Suprapubic skin (tissue), 4 donors: ENCODE measurements at regions not wholly inside any gene's neighbourhood (a gene's known extent, or its start where the extent isn't known, plus 50 kb on each side); places are given as distances from the start of the nearest gene placed in this dataset.

Experiments used
- DNase-seq, 2 donors: peaks; one replicate each; pipeline ENCODE4 v3.0.0-alpha.2; 2019; ENCODE audit warnings: low spot score in 2 of 2
- H3K27ac ChIP-seq: fragments of 200-600 bp; sonication (generic); one replicate; pipeline ENCODE4 v1.5.1; 2019
- H3K27me3 ChIP-seq: fragments of 200-600 bp; sonication (generic); one replicate; pipeline ENCODE4 v1.5.1; 2019
- H3K36me3 ChIP-seq: fragments of 200-600 bp; sonication (generic); one replicate; pipeline ENCODE4 v1.5.1; 2019
- H3K4me1 ChIP-seq: fragments of 200-600 bp; sonication (generic); one replicate; pipeline ENCODE4 v1.5.1; 2019
- H3K4me3 ChIP-seq: fragments of 200-600 bp; sonication (generic); one replicate; pipeline ENCODE4 v1.5.1; 2019; ENCODE audit warnings: mild to moderate bottlenecking
- H3K9me3 ChIP-seq: fragments of 200-600 bp; sonication (generic); one replicate; pipeline ENCODE4 v1.5.1; 2019
- EP300 ChIP-seq: sonication (generic); formaldehyde crosslinking; IDR thresholded peaks from one replicate; pipeline ENCODE4 v1.6.1; 2017; ENCODE audit warnings: antibody characterized with exemption
- POLR2A ChIP-seq, 2 donors: fragments of 450-650 bp; IDR thresholded peaks; one replicate each; pipeline ENCODE4 v1.6.1; 2017; ENCODE audit warnings: antibody characterized with exemption in 2 of 2, mild to moderate bottlenecking in 2 of 2, moderate library complexity in 2 of 2
- POLR2AphosphoS5 ChIP-seq, 3 donors: sonication (generic); formaldehyde crosslinking; IDR thresholded peaks; one replicate each; pipeline ENCODE4 v1.6.1; 2017; ENCODE audit warnings: antibody characterized with exemption in 3 of 3
- WGBS: methylation state at CpG from one replicate; pipeline ENCODE4 v1.1.5; 2018; 5-methylcytosine and 5-hydroxymethylcytosine counted together
- TF ChIP-seq, protein P1 (sequence below), 2 donors: fragments of 200-600 bp in 1 of 2; fragments of 450-650 bp in 1 of 2; sonication (generic) in 1 of 2; IDR thresholded peaks; one replicate each; pipeline ENCODE4 v1.5.1; 2016 to 2019; ENCODE audit warnings: antibody characterized with exemption in 2 of 2, mild to moderate bottlenecking in 1 of 2, moderate library complexity in 1 of 2

DNA sequence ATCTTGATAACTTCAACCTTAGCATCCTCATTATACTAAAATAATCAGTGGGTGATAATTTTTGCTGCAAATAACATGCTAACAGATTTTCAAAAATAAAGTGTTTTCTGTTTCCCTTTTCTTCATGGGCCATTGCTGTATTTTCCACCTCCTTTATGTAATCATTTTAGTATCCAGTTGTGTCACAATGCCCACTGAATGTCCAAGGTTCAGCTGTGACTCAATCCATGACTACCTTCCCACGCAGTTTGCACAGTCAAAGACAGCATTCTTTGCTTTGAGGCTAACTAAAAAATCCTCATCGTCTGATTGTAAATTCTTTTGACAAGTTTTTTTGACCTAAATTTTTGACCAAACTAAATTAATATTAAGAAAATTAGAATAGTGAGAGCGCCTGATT is 474.1 kb downstream of the FLRT2 start:
- Histone ChIP-seq H3K27me3 (no peaks in the 10 kb centered on the region), H3K4me1 (no peaks in the 10 kb centered on the region), H3K4me3 (no peak overlapping the region), H3K9me3 (no peaks in the 10 kb centered on the region), H3K36me3 (no peaks in the 10 kb centered on the region), H3K27ac (no peak overlapping the region)
- TF ChIP-seq EP300 (no peak), POLR2AphosphoS5 (IDR thresholded peaks at IDR 0.05) (no peak), POLR2A (IDR thresholded peaks at IDR 0.05) (no peak)
- 90% methylated on average over 3 of the region's 3 CpGs for WGBS
- no peak for DNase-seq

DNA sequence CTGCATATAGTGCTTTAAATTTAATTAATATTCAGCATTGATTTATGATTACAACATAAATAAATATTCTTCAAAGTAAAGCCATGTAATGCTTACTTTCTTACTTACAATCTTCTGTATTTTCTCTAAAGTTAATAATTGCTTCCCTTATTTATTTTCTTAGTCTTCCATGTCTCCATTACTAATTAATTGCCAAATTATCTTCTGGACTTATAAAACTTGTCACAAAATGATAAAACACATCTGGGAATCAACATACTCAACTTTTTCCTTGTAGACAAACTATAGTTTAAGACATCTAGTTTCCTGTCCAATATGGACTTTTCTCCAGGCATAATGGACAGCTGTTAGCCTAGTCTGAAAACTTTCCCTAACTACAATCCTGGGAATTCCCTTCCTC is 466.6 kb downstream of the FLRT2 start:
- no peak overlapping the region for H3K27ac ChIP-seq

DNA sequence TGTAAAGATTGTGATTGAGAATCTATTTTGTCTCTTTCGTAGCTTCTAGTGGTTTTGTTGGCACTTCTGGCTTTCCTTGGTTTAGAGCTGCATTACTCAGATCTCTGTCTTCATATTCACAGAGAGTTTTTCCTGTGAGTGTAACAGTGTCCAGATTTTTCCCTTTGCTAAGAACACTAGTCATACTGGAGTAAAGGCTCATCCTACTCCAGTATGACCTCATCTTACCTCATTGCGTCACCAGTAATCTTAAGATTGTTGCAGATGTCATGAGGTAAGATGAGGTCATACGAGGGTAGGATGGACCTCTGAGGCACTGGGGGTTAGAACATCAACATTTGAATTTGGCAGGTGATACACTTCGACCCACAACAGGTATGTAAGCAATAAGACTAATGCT is 461.2 kb downstream of the FLRT2 start:
- no peaks in the 10 kb centered on the region for H3K27me3 ChIP-seq
- H3K27ac ChIP-seq = no peak overlapping the region
- WGBS = 86% methylated on average over 4 of the region's 4 CpGs
- H3K36me3 ChIP-seq = no peaks in the 10 kb centered on the region
- no peaks in the 10 kb centered on the region for H3K4me1 ChIP-seq
- TF ChIP-seq POLR2AphosphoS5 (IDR thresholded peaks at IDR 0.05) (no peak), POLR2A (IDR thresholded peaks at IDR 0.05) (no peak), EP300 (no peak)
- TF ChIP-seq, protein P1, sequence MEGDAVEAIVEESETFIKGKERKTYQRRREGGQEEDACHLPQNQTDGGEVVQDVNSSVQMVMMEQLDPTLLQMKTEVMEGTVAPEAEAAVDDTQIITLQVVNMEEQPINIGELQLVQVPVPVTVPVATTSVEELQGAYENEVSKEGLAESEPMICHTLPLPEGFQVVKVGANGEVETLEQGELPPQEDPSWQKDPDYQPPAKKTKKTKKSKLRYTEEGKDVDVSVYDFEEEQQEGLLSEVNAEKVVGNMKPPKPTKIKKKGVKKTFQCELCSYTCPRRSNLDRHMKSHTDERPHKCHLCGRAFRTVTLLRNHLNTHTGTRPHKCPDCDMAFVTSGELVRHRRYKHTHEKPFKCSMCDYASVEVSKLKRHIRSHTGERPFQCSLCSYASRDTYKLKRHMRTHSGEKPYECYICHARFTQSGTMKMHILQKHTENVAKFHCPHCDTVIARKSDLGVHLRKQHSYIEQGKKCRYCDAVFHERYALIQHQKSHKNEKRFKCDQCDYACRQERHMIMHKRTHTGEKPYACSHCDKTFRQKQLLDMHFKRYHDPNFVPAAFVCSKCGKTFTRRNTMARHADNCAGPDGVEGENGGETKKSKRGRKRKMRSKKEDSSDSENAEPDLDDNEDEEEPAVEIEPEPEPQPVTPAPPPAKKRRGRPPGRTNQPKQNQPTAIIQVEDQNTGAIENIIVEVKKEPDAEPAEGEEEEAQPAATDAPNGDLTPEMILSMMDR (IDR thresholded peaks at IDR 0.05) = no peak
- DNase-seq = no peak
- H3K4me3 ChIP-seq = no peak overlapping the region
- no peaks in the 10 kb centered on the region for H3K9me3 ChIP-seq

More for the DNA sequence above, 466.6 kb downstream of the FLRT2 start:
- Histone ChIP-seq H3K36me3 (no peaks in the 10 kb centered on the region), H3K27me3 (no peaks in the 10 kb centered on the region), H3K9me3 (no peaks in the 10 kb centered on the region), H3K4me3 (no peak overlapping the region), H3K4me1 (no peaks in the 10 kb centered on the region)
- TF ChIP-seq POLR2AphosphoS5 (IDR thresholded peaks at IDR 0.05) = no peak
- TF ChIP-seq POLR2A (IDR thresholded peaks at IDR 0.05) = no peak
- TF ChIP-seq, protein P1 (IDR thresholded peaks at IDR 0.05) = no peak
- no peak for TF ChIP-seq EP300
- DNase-seq = no peak

DNA sequence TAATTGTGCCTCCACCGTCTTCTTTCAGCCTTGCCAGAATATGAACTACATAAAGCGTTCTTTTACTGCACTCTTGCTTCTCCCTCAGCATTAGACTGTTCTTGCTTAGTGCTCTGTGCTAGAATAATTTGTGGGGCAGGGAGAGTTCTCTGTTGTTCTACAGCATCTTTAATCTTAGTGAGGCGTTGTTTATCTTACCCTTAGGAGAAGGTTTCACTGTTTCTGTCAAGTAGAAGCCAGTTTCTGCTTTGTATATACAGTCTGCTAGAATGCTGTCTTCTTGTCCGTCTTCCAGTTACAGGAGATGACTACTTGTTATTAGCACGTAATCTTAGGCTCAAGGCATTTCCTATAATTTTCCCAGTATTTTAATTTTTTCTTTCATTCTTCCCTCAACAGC is 458.0 kb downstream of the FLRT2 start:
- TF ChIP-seq POLR2A (IDR thresholded peaks at IDR 0.05) (no peak), POLR2AphosphoS5 (IDR thresholded peaks at IDR 0.05) (no peak), EP300 (no peak)
- TF ChIP-seq, protein P1 (IDR thresholded peaks at IDR 0.05) = no peak
- no peak overlapping the region for H3K4me3 ChIP-seq
- no peaks in the 10 kb centered on the region for H3K9me3 ChIP-seq
- no peaks in the 10 kb centered on the region for H3K36me3 ChIP-seq
- no peaks in the 10 kb centered on the region for H3K4me1 ChIP-seq
- DNase-seq = no peak
- H3K27me3 ChIP-seq = no peaks in the 10 kb centered on the region
- WGBS = 84% methylated on average over 5 of the region's 5 CpGs
- no peak overlapping the region for H3K27ac ChIP-seq

DNA sequence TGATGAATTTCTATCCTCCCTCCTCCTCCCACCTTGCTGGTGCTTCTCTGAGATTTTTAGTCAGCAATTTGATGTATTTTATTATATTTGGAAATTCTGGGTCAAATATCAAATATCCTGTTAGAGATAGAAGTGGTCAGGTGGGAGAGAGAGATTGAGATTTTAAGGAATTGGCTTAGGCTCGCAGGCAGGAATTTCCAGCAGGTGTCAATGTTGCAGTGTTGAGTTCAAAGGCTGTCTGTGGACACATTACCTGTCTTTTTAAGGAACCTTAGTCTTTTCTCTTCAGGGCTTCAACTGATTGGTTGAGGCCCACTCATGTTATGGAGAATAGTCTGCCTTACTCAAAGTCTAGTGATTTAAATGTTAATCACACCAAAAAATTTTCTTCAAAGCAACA is 457.3 kb downstream of the FLRT2 start:
- H3K4me3 ChIP-seq = no peak overlapping the region
- TF ChIP-seq, protein P1 (IDR thresholded peaks at IDR 0.05) = no peak
- TF ChIP-seq POLR2A (IDR thresholded peaks at IDR 0.05) = no peak
- no peak for TF ChIP-seq POLR2AphosphoS5 (IDR thresholded peaks at IDR 0.05)
- no peak for TF ChIP-seq EP300
- H3K27ac ChIP-seq = no peak overlapping the region
- no peaks in the 10 kb centered on the region for H3K9me3 ChIP-seq
- no peaks in the 10 kb centered on the region for H3K36me3 ChIP-seq
- no peak for DNase-seq
- no peaks in the 10 kb centered on the region for H3K4me1 ChIP-seq
- H3K27me3 ChIP-seq = no peaks in the 10 kb centered on the region
- 96% methylated on average over 1 of the region's 1 CpG for WGBS

DNA sequence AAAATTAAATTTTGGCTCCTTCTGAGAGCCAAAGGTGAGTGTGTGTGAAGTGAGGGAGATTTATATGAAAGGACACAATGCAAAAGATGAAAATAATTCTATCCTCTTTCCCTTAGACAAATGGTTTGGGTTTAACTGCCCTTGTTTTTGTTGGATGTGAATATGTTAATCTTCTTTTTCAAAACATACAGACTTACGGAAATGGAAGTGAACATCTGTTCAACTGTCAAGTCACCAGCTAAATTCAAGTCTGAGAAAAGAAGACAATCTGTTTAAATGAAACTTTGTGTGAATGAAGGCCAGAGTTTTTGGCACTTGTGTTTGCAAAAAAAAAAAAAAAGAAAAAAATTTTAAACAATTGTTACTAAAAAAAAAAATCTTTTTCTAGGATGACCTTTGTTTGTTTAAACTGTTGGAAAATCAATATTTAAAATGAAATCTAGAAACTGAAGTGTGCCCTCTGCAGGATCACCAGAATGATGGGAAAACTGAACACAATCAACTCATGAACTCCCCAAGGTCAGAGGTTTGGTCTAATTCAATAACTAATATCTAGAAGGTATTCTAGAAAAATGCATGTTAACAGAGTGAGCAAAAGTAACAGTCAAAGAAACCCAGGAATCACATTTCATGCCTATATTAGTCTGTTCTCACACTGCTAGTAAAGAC is 448.8 kb downstream of the FLRT2 start:
- TF ChIP-seq, protein P1 (IDR thresholded peaks at IDR 0.05) = no peak
- TF ChIP-seq EP300 (no peak), POLR2A (IDR thresholded peaks at IDR 0.05) (no peak), POLR2AphosphoS5 (IDR thresholded peaks at IDR 0.05) (no peak)
- Histone ChIP-seq H3K27ac (no peak overlapping the region), H3K27me3 (no peaks in the 10 kb centered on the region), H3K9me3 (no peaks in the 10 kb centered on the region), H3K36me3 (no peaks in the 10 kb centered on the region), H3K4me3 (no peak overlapping the region), H3K4me1 (no peaks in the 10 kb centered on the region)
- no peak for DNase-seq
- WGBS = 80% methylated on average over 1 of the region's 1 CpG
